MM.1S (cell line): ENCODE measurements at regions not wholly inside any gene's neighbourhood (a gene's known extent, or its start where the extent isn't known, plus 50 kb on each side); places are given as distances from the start of the nearest gene placed in this dataset.

Experiments
- DNase-seq: peaks from one replicate; pipeline ENCODE4 v3.0.0-alpha.2; 2015
- H2AFZ ChIP-seq: fragments of 300-600 bp; sonication (generic); 2 replicates; pipeline ENCODE4 v1.6.0; 2016; ENCODE audit warnings: antibody characterized with exemption, low read length
- H3F3A ChIP-seq: fragments of 300-600 bp; sonication (generic); 2 replicates; pipeline ENCODE4 v1.6.1; 2016; ENCODE audit warnings: mild to moderate bottlenecking, antibody characterized with exemption, low read length, moderate library complexity, mixed read lengths; ENCODE audit not compliant: insufficient read depth
- H3K27ac ChIP-seq: fragments of 300-600 bp; sonication (generic); 2 replicates; pipeline ENCODE4 v1.5.1; 2016; ENCODE audit warnings: mild to moderate bottlenecking, low read length
- H3K27me3 ChIP-seq: fragments of 300-600 bp; sonication (generic); replicated peaks from 2 replicates; pipeline ENCODE4 v1.6.0; 2016; ENCODE audit warnings: low read length; ENCODE audit not compliant: insufficient read depth
- H3K36me3 ChIP-seq: fragments of 300-600 bp; sonication (generic); replicated peaks from 2 replicates; pipeline ENCODE4 v1.6.1; 2016; ENCODE audit warnings: mild to moderate bottlenecking, low read length, mixed read lengths; ENCODE audit not compliant: insufficient read depth
- H3K4me1 ChIP-seq: fragments of 300-600 bp; sonication (generic); 2 replicates; pipeline ENCODE4 v1.6.1; 2016; ENCODE audit warnings: low read length, mixed read lengths
- H3K4me2 ChIP-seq: fragments of 300-600 bp; sonication (generic); 2 replicates; pipeline ENCODE4 v1.6.0; 2016; ENCODE audit warnings: low read depth, low read length
- H3K4me3 ChIP-seq: fragments of 300-600 bp; sonication (generic); 2 replicates; pipeline ENCODE4 v1.5.1; 2016; ENCODE audit warnings: low read length, mixed read lengths
- H3K79me2 ChIP-seq: fragments of 300-600 bp; sonication (generic); 2 replicates; pipeline ENCODE4 v1.6.1; 2016; ENCODE audit warnings: mixed run types, low read length, mixed read lengths
- H3K9ac ChIP-seq: fragments of 300-600 bp; sonication (generic); 2 replicates; pipeline ENCODE4 v1.6.1; 2016; ENCODE audit warnings: low read length, mixed read lengths
- H3K9me2 ChIP-seq: fragments of 300-600 bp; sonication (generic); replicated peaks from 2 replicates; pipeline ENCODE4 v1.6.1; 2016; ENCODE audit warnings: mild to moderate bottlenecking, low read length, mixed read lengths; ENCODE audit not compliant: insufficient read depth
- H3K9me3 ChIP-seq: fragments of 300-600 bp; sonication (generic); replicated peaks from 2 replicates; pipeline ENCODE4 v1.6.1; 2016; ENCODE audit warnings: mild to moderate bottlenecking, low read length, mixed read lengths; ENCODE audit not compliant: insufficient read depth
- H4K20me1 ChIP-seq: fragments of 300-600 bp; sonication (generic); 2 replicates; pipeline ENCODE4 v1.6.1; 2016; ENCODE audit warnings: mild to moderate bottlenecking, low read length, moderate library complexity, mixed read lengths; ENCODE audit not compliant: insufficient read depth
- EZH2 ChIP-seq: fragments of 300-600 bp; sonication (generic); optimal IDR thresholded peaks from 2 replicates; pipeline ENCODE3; 2017; ENCODE audit warnings: low read depth, mild to moderate bottlenecking, antibody characterized with exemption, low read length, mixed read lengths
- EZH2phosphoT487 ChIP-seq: fragments of 300-600 bp; sonication (generic); IDR thresholded peaks from 2 replicates; pipeline ENCODE4 v1.6.1; 2018; ENCODE audit warnings: antibody characterized with exemption, low read length
- TF ChIP-seq, protein P1 (sequence below): fragments of 300-600 bp; sonication (generic); IDR thresholded peaks from 2 replicates; pipeline ENCODE4 v1.5.1; 2016; ENCODE audit warnings: antibody characterized with exemption, low read length, mixed read lengths

DNA sequence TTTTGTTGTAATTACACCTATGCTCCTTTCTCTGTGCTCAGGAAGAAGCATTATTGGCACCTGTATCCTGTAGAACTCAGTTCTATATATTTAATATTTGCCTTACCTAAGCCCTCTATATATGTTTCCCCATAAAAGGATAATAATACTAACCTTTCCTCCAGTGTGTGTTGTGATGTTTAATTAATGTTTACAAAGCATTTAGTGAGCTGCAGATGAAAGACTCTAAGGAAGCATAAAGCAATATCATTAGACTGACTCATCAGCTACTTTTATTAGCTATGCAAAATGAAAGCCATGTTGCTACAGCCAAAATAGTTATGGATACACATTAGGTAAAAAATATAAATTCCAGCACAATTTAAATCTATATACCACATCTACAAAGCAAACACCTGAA is 93.6 kb upstream of the PTPN13 start:
- Histone ChIP-seq H3K9me2 (no peaks in the 10 kb centered on the region), H4K20me1 (no peaks in the 10 kb centered on the region), H3K4me1 (no peaks in the 10 kb centered on the region), H3K27ac (no peak overlapping the region), H2AFZ (no peak overlapping the region), H3K79me2 (no peaks in the 10 kb centered on the region), H3K9me3 (no peaks in the 10 kb centered on the region), H3K4me3 (no peak overlapping the region), H3K4me2 (no peak overlapping the region), H3F3A (no peaks in the 10 kb centered on the region), H3K9ac (no peak overlapping the region), H3K27me3 (no peaks in the 10 kb centered on the region), H3K36me3 (no peaks in the 10 kb centered on the region)
- no peak for TF ChIP-seq EZH2
- no peak for TF ChIP-seq EZH2phosphoT487
- TF ChIP-seq, protein P1, sequence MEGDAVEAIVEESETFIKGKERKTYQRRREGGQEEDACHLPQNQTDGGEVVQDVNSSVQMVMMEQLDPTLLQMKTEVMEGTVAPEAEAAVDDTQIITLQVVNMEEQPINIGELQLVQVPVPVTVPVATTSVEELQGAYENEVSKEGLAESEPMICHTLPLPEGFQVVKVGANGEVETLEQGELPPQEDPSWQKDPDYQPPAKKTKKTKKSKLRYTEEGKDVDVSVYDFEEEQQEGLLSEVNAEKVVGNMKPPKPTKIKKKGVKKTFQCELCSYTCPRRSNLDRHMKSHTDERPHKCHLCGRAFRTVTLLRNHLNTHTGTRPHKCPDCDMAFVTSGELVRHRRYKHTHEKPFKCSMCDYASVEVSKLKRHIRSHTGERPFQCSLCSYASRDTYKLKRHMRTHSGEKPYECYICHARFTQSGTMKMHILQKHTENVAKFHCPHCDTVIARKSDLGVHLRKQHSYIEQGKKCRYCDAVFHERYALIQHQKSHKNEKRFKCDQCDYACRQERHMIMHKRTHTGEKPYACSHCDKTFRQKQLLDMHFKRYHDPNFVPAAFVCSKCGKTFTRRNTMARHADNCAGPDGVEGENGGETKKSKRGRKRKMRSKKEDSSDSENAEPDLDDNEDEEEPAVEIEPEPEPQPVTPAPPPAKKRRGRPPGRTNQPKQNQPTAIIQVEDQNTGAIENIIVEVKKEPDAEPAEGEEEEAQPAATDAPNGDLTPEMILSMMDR = no peak
- DNase-seq = no peak

DNA sequence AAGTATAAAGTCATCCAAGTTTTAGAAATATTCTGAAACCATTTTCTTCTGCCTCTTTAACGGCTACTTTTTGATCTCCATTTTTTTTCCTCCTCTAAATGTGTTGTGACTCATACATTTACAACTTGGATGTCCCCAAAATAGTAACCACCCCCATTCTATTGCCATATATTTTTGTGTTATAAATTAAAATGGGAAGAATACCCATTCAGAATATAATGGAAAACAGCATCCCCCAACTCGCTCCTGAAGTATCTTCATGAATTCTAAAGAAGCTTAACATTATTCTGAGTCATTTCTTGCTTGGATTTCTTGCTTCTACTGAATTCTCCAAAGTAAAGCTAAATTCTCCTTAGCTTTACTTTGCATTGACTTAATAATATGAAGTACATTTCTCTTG is 92.0 kb upstream of the PTPN13 start:
- Histone ChIP-seq H3K9me2 (no peaks in the 10 kb centered on the region), H3F3A (no peaks in the 10 kb centered on the region), H3K4me3 (no peak overlapping the region), H4K20me1 (no peaks in the 10 kb centered on the region), H3K27ac (no peak overlapping the region), H3K4me1 (no peaks in the 10 kb centered on the region), H3K4me2 (no peak overlapping the region), H3K36me3 (no peaks in the 10 kb centered on the region), H3K79me2 (no peaks in the 10 kb centered on the region), H3K9ac (no peak overlapping the region), H2AFZ (no peak overlapping the region), H3K9me3 (no peaks in the 10 kb centered on the region), H3K27me3 (no peaks in the 10 kb centered on the region)
- DNase-seq = no peak
- no peak for TF ChIP-seq EZH2
- no peak for TF ChIP-seq EZH2phosphoT487
- TF ChIP-seq, protein P1 = no peak

DNA sequence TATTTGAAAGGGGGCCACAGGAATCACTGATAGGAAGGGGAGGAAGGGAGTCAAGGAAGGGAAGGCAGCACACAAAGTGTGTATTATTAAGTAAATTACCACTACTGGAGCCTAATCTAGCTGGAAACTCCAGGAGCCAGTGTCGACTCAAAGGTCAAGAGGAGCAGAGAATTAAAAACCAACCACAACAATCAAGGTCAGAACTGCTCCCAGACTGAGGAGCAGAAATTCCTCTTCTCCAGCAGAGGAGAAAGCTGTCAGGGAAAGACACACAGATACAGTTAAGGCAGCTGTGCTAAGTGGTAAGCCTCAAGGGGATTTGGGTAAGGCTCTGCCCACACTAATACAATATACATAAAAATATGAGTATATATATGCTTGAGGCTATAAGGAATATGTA is 87.5 kb upstream of the PTPN13 start:
- H3K27me3 ChIP-seq = no peaks in the 10 kb centered on the region
- no peak overlapping the region for H2AFZ ChIP-seq
- no peaks in the 10 kb centered on the region for H4K20me1 ChIP-seq
- H3K36me3 ChIP-seq = no peaks in the 10 kb centered on the region
- no peak overlapping the region for H3K9ac ChIP-seq
- no peaks in the 10 kb centered on the region for H3K9me2 ChIP-seq
- H3K4me3 ChIP-seq = no peak overlapping the region
- H3K4me2 ChIP-seq = no peak overlapping the region
- H3K79me2 ChIP-seq = no peaks in the 10 kb centered on the region
- TF ChIP-seq EZH2phosphoT487 (no peak), EZH2 (no peak)
- TF ChIP-seq, protein P1 = no peak
- H3K4me1 ChIP-seq = no peaks in the 10 kb centered on the region
- H3K9me3 ChIP-seq = no peaks in the 10 kb centered on the region
- DNase-seq = no peak
- no peaks in the 10 kb centered on the region for H3F3A ChIP-seq
- no peak overlapping the region for H3K27ac ChIP-seq

DNA sequence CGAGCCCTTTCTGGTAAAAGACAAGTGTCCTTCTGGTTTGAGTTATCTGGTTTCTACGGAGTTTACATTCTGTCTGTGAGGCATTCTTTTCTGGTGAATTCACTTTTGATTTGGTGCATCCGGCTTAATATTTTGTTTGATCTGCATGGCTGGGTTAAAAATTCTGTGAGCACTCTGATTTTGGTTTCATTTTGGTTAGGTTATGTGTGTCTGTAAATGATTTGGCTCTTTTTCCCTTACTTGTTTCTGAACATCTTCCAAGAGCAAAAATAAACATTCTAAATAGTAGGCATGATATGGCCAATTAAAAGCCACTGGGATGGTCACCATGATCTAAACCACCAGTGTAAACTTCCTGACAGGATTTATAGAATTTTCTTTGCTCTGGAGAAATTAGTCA is 85.7 kb upstream of the PTPN13 start:
- DNase-seq = no peak
- TF ChIP-seq EZH2phosphoT487 (no peak), EZH2 (no peak)
- TF ChIP-seq, protein P1 = no peak
- no peaks in the 10 kb centered on the region for H3K36me3 ChIP-seq
- H3K4me2 ChIP-seq = peak overlapping the region; percentile 3; the same call in 1 of the 2 replicates
- no peak overlapping the region for H3K9ac ChIP-seq
- H3K79me2 ChIP-seq = no peaks in the 10 kb centered on the region
- H3K9me2 ChIP-seq = no peaks in the 10 kb centered on the region
- H3K27ac ChIP-seq = no peak overlapping the region
- no peaks in the 10 kb centered on the region for H3K4me1 ChIP-seq
- no peaks in the 10 kb centered on the region for H3F3A ChIP-seq
- H4K20me1 ChIP-seq = no peaks in the 10 kb centered on the region
- H3K4me3 ChIP-seq = no peak overlapping the region
- no peaks in the 10 kb centered on the region for H3K27me3 ChIP-seq
- H2AFZ ChIP-seq = no peak overlapping the region
- no peaks in the 10 kb centered on the region for H3K9me3 ChIP-seq
